Subcutaneous abdominal adipose tissue (tissue), 5 donors: ENCODE measurements at regions not wholly inside any gene's neighbourhood (a gene's known extent, or its start where the extent isn't known, plus 50 kb on each side); places are given as distances from the start of the nearest gene placed in this dataset.
"Not testable (repeated sequence)": the region's sequence is repeated elsewhere in the genome, so short reads cannot be mapped to it uniquely, and the experiment has no call there.

ENCODE experiments used
- H3K27ac ChIP-seq: one replicate; pipeline ENCODE4 v1.7.0; 2013; ENCODE audit warnings: low read depth, mild to moderate bottlenecking, inconsistent platforms, low read length, moderate library complexity
- H3K27me3 ChIP-seq, 5 donors: one replicate each; pipeline ENCODE4 v1.7.0; 2013; ENCODE audit warnings: low read length in 5 of 5, inconsistent platforms in 1 of 5; ENCODE audit not compliant: control insufficient read depth in 5 of 5, insufficient read depth in 4 of 5
- H3K36me3 ChIP-seq, 5 donors: one replicate each; pipeline ENCODE4 v1.7.0; 2013; ENCODE audit warnings: low read length in 5 of 5; ENCODE audit not compliant: control insufficient read depth in 5 of 5, insufficient read depth in 5 of 5
- H3K4me1 ChIP-seq, 5 donors: one replicate each; pipeline ENCODE4 v1.7.0; 2013; ENCODE audit warnings: low read length in 5 of 5, mild to moderate bottlenecking in 3 of 5, moderate library complexity in 1 of 5; ENCODE audit not compliant: control insufficient read depth in 5 of 5, insufficient read depth in 5 of 5
- H3K4me3 ChIP-seq, 5 donors: one replicate each; pipeline ENCODE4 v1.7.0; 2013; ENCODE audit warnings: low read length in 5 of 5, low read depth in 1 of 5
- H3K9ac ChIP-seq, 5 donors: one replicate each; pipeline ENCODE4 v1.7.0; 2013; ENCODE audit warnings: low read length in 5 of 5, mild to moderate bottlenecking in 4 of 5, moderate library complexity in 3 of 5
- H3K9me3 ChIP-seq, 5 donors: one replicate each; pipeline ENCODE4 v1.7.0; 2013; ENCODE audit warnings: low read length in 5 of 5; ENCODE audit not compliant: control insufficient read depth in 5 of 5
- donor health status: healthy.
- donor health status: healthy.
- donor health status: healthy.
- donor health status: healthy.
- donor health status: healthy.

GRCh38 chr16:31581065-31581464 is 53.4 kb downstream of the AHSP start:
- H3K9me3 ChIP-seq = peaks cover 0 to 37% (median 18%) of the 10 kb centered on the region in 5 donors
- H3K36me3 ChIP-seq, H3K4me3 ChIP-seq, H3K27ac ChIP-seq, H3K4me1 ChIP-seq, H3K9ac ChIP-seq, H3K27me3 ChIP-seq: not testable (repeated sequence)

- Histone ChIP-seq H3K4me3 (peak overlapping the region in 1 of 5 donors; percentile 4), H3K9me3 (peaks cover 11 to 73% (median 53%) of the 10 kb centered on the region in 5 donors)
- not testable (repeated sequence) for H3K27ac ChIP-seq, H3K4me1 ChIP-seq, H3K9ac ChIP-seq, H3K36me3 ChIP-seq, H3K27me3 ChIP-seq
These were observed 74.2 kb downstream of the AHSP start for GRCh38 chr16:31601737-31602384.

GRCh38 chr16:31618130-31618529 is 90.4 kb downstream of the AHSP start:
- Histone ChIP-seq H3K4me1 (no peaks in the 10 kb centered on the region), H3K4me3 (no peak overlapping the region)

GRCh38 chr16:31636433-31636832 is 108.7 kb downstream of the AHSP start:
- Histone ChIP-seq H3K9ac (no peak overlapping the region), H3K4me3 (no peak overlapping the region), H3K27me3 (peaks cover 0 to 10% (median 0%) of the 10 kb centered on the region in 5 donors)

More at GRCh38 chr16:31618130-31618529, 90.4 kb downstream of the AHSP start:
- H3K27ac ChIP-seq = no peak overlapping the region
- H3K36me3 ChIP-seq = no peaks in the 10 kb centered on the region
- H3K9ac ChIP-seq = no peak overlapping the region
- peaks cover 0 to 16% (median 3%) of the 10 kb centered on the region in 5 donors for H3K9me3 ChIP-seq
- H3K27me3 ChIP-seq = no peaks in the 10 kb centered on the region

GRCh38 chr16:31641279-31641678 is 113.6 kb downstream of the AHSP start:
- H3K27ac ChIP-seq = no peak overlapping the region
- H3K36me3 ChIP-seq = no peaks in the 10 kb centered on the region
- H3K4me1 ChIP-seq = no peaks in the 10 kb centered on the region
- no peak overlapping the region for H3K9ac ChIP-seq
- H3K9me3 ChIP-seq = peaks cover 0 to 6% (median 5%) of the 10 kb centered on the region in 5 donors
- H3K27me3 ChIP-seq = peaks cover 0 to 10% (median 0%) of the 10 kb centered on the region in 5 donors
- no peak overlapping the region for H3K4me3 ChIP-seq

More at GRCh38 chr16:31636433-31636832, 108.7 kb downstream of the AHSP start:
- peaks cover 0 to 6% (median 5%) of the 10 kb centered on the region in 5 donors for H3K9me3 ChIP-seq
- no peak overlapping the region for H3K27ac ChIP-seq
- no peaks in the 10 kb centered on the region for H3K4me1 ChIP-seq
- no peaks in the 10 kb centered on the region for H3K36me3 ChIP-seq

GRCh38 chr16:31655674-31656073 is 128.0 kb downstream of the AHSP start:
- peaks cover 0 to 16% (median 9%) of the 10 kb centered on the region in 5 donors for H3K9me3 ChIP-seq
- not testable (repeated sequence) for H3K9ac ChIP-seq, H3K4me1 ChIP-seq, H3K36me3 ChIP-seq, H3K27me3 ChIP-seq, H3K4me3 ChIP-seq, H3K27ac ChIP-seq

- H3K9ac ChIP-seq = no peak overlapping the region
These were observed 137.2 kb downstream of the AHSP start for GRCh38 chr16:31664683-31665482.

GRCh38 chr16:31674686-31675085 is 147.0 kb downstream of the AHSP start:
- Histone ChIP-seq H3K4me3 (no peak overlapping the region), H3K9ac (no peak overlapping the region), H3K9me3 (peaks cover 0 to 14% (median 6%) of the 10 kb centered on the region in 5 donors), H3K36me3 (no peaks in the 10 kb centered on the region), H3K27me3 (peaks cover 0 to 6% (median 4%) of the 10 kb centered on the region in 5 donors), H3K27ac (no peak overlapping the region), H3K4me1 (no peaks in the 10 kb centered on the region)

More at GRCh38 chr16:31664683-31665482, 137.2 kb downstream of the AHSP start:
- Histone ChIP-seq H3K36me3 (no peaks in the 10 kb centered on the region), H3K4me3 (no peak overlapping the region), H3K27ac (no peak overlapping the region), H3K27me3 (peaks cover 0 to 4% (median 0%) of the 10 kb centered on the region in 5 donors), H3K4me1 (no peaks in the 10 kb centered on the region), H3K9me3 (peaks cover 3 to 22% (median 18%) of the 10 kb centered on the region in 5 donors)

GRCh38 chr16:31676731-31677130 is 149.0 kb downstream of the AHSP start:
- H3K4me1 ChIP-seq = no peaks in the 10 kb centered on the region

More at GRCh38 chr16:31676731-31677130, 149.0 kb downstream of the AHSP start:
- H3K27me3 ChIP-seq = peaks cover 0 to 6% (median 4%) of the 10 kb centered on the region in 5 donors
- H3K9me3 ChIP-seq = peaks cover 0 to 8% (median 6%) of the 10 kb centered on the region in 5 donors
- H3K4me3 ChIP-seq = no peak overlapping the region
- H3K27ac ChIP-seq = no peak overlapping the region
- no peaks in the 10 kb centered on the region for H3K36me3 ChIP-seq
- no peak overlapping the region for H3K9ac ChIP-seq
